Neural progenitor cell (in vitro differentiated cells): ENCODE measurements at regions not wholly inside any gene's neighbourhood (a gene's known extent, or its start where the extent isn't known, plus 50 kb on each side); places are given as distances from the start of the nearest gene placed in this dataset.
A peak's percentile ranks its signal among the peaks of the same experiment; 100 is the strongest.

ENCODE experiments used
- DNase-seq: peaks from one replicate; pipeline ENCODE4 v3.0.0-alpha.2; 2016; ENCODE audit warnings: low spot score
- H2AFZ ChIP-seq: fragments of 200-600 bp; sonication (generic); replicated peaks from 2 replicates; pipeline ENCODE4 v1.6.1; 2016; ENCODE audit warnings: antibody characterized with exemption
- H3F3A ChIP-seq: fragments of 200-600 bp; sonication (generic); 2 replicates; pipeline ENCODE4 v1.6.1; 2016; ENCODE audit warnings: antibody characterized with exemption, low read depth
- H3K27ac ChIP-seq: fragments of 200-600 bp; sonication (generic); 2 replicates; pipeline ENCODE4 v1.5.1; 2016; ENCODE audit warnings: mild to moderate bottlenecking
- H3K27me3 ChIP-seq: fragments of 200-600 bp; sonication (generic); 2 replicates; pipeline ENCODE4 v1.6.1; 2016; ENCODE audit warnings: mild to moderate bottlenecking, moderate library complexity
- H3K36me3 ChIP-seq: fragments of 200-600 bp; sonication (generic); 2 replicates; pipeline ENCODE4 v1.5.1; 2016
- H3K4me1 ChIP-seq: fragments of 200-600 bp; sonication (generic); 2 replicates; pipeline ENCODE4 v1.6.1; 2016; ENCODE audit warnings: mixed run types
- H3K4me2 ChIP-seq: fragments of 200-600 bp; sonication (generic); 2 replicates; pipeline ENCODE4 v1.6.1; 2016
- H3K4me3 ChIP-seq: fragments of 200-600 bp; sonication (generic); 2 replicates; pipeline ENCODE4 v1.5.1; 2016
- H3K79me2 ChIP-seq: fragments of 200-600 bp; sonication (generic); 2 replicates; pipeline ENCODE4 v1.6.1; 2016; ENCODE audit warnings: low read depth
- H3K9ac ChIP-seq: fragments of 200-600 bp; sonication (generic); 2 replicates; pipeline ENCODE4 v1.6.1; 2016
- H3K9me3 ChIP-seq: fragments of 200-600 bp; sonication (generic); 2 replicates; pipeline ENCODE4 v1.5.1; 2016; ENCODE audit warnings: low read depth
- H4K20me1 ChIP-seq: fragments of 200-600 bp; sonication (generic); 2 replicates; pipeline ENCODE4 v1.6.1; 2016; ENCODE audit warnings: low read depth
- H3K27ac Mint-ChIP-seq: 3 replicates; pipeline ENCODE4 v1.8.0; 2021; ENCODE audit warnings: mixed read lengths
- H3K27me3 Mint-ChIP-seq: 2 replicates; pipeline ENCODE4 v1.8.0; 2022; ENCODE audit warnings: low read depth, mild to moderate bottlenecking, inconsistent platforms, moderate library complexity, mixed read lengths; ENCODE audit not compliant: insufficient read depth
- H3K36me3 Mint-ChIP-seq: 3 replicates; pipeline ENCODE4 v1.8.0; 2021; ENCODE audit warnings: mixed read lengths
- H3K4me1 Mint-ChIP-seq: 3 replicates; pipeline ENCODE4 v1.8.0; 2021; ENCODE audit warnings: mixed read lengths
- H3K4me3 Mint-ChIP-seq: 3 replicates; pipeline ENCODE4 v1.8.0; 2021; ENCODE audit warnings: mild to moderate bottlenecking, moderate library complexity, mixed read lengths
- H3K9me3 Mint-ChIP-seq: 3 replicates; pipeline ENCODE4 v1.8.0; 2020; ENCODE audit warnings: mixed read lengths
- EZH2 ChIP-seq: fragments of 200-600 bp; sonication (generic); IDR thresholded peaks from 2 replicates; pipeline ENCODE4 v1.6.1; 2017; ENCODE audit warnings: antibody characterized with exemption, mild to moderate bottlenecking, moderate library complexity
- EZH2phosphoT487 ChIP-seq: fragments of 200-600 bp; sonication (generic); IDR thresholded peaks from 2 replicates; pipeline ENCODE4 v1.6.1; 2017; ENCODE audit warnings: antibody characterized with exemption
- TF ChIP-seq, protein P1 (sequence below): fragments of 200-600 bp; sonication (generic); IDR thresholded peaks from 2 replicates; pipeline ENCODE4 v1.5.1; 2017; ENCODE audit warnings: antibody characterized with exemption, mild to moderate bottlenecking

- H2AFZ ChIP-seq = peak overlapping the region; percentile 52
- no peak overlapping the region for H3K27ac ChIP-seq
- no peaks in the 10 kb centered on the region for H4K20me1 ChIP-seq
- no peaks in the 10 kb centered on the region for H3K36me3 ChIP-seq
- H3K27me3 Mint-ChIP-seq = no peaks in the 10 kb centered on the region
- no peak overlapping the region for H3K9ac ChIP-seq
- H3K27ac Mint-ChIP-seq = no peak overlapping the region
- H3K4me3 Mint-ChIP-seq = no peak overlapping the region
- H3K4me3 ChIP-seq = no peak overlapping the region
- no peaks in the 10 kb centered on the region for H3K27me3 ChIP-seq
- no peaks in the 10 kb centered on the region for H3K4me1 Mint-ChIP-seq
- no peaks in the 10 kb centered on the region for H3K79me2 ChIP-seq
- no peaks in the 10 kb centered on the region for H3F3A ChIP-seq
- no peaks in the 10 kb centered on the region for H3K36me3 Mint-ChIP-seq
- DNase-seq = no peak
- TF ChIP-seq, protein P1, sequence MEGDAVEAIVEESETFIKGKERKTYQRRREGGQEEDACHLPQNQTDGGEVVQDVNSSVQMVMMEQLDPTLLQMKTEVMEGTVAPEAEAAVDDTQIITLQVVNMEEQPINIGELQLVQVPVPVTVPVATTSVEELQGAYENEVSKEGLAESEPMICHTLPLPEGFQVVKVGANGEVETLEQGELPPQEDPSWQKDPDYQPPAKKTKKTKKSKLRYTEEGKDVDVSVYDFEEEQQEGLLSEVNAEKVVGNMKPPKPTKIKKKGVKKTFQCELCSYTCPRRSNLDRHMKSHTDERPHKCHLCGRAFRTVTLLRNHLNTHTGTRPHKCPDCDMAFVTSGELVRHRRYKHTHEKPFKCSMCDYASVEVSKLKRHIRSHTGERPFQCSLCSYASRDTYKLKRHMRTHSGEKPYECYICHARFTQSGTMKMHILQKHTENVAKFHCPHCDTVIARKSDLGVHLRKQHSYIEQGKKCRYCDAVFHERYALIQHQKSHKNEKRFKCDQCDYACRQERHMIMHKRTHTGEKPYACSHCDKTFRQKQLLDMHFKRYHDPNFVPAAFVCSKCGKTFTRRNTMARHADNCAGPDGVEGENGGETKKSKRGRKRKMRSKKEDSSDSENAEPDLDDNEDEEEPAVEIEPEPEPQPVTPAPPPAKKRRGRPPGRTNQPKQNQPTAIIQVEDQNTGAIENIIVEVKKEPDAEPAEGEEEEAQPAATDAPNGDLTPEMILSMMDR = no peak
- TF ChIP-seq EZH2phosphoT487 (no peak), EZH2 (no peak)
- H3K4me2 ChIP-seq = no peak overlapping the region
- H3K9me3 ChIP-seq = no peaks in the 10 kb centered on the region
- no peaks in the 10 kb centered on the region for H3K9me3 Mint-ChIP-seq
- H3K4me1 ChIP-seq = no peaks in the 10 kb centered on the region
Observed at GRCh38 chr12:18943200-18943599, 186.3 kb upstream of the PLEKHA5 start.

GRCh38 chr12:18946106-18946505, 183.4 kb upstream of the PLEKHA5 start:
- Histone ChIP-seq H3K36me3 (no peaks in the 10 kb centered on the region), H3K27me3 (no peaks in the 10 kb centered on the region), H3K9ac (no peak overlapping the region), H3K9me3 (no peaks in the 10 kb centered on the region), H3F3A (no peaks in the 10 kb centered on the region), H3K4me3 (no peak overlapping the region), H3K4me2 (no peak overlapping the region), H3K79me2 (no peaks in the 10 kb centered on the region), H3K4me1 (peaks cover 8% of the 10 kb centered on the region), H3K27ac (no peak overlapping the region), H2AFZ (no peak overlapping the region), H4K20me1 (no peaks in the 10 kb centered on the region)
- Mint-ChIP-seq H3K9me3 (no peaks in the 10 kb centered on the region), H3K27ac (no peak overlapping the region), H3K4me3 (no peak overlapping the region), H3K4me1 (peaks cover 2% of the 10 kb centered on the region), H3K36me3 (no peaks in the 10 kb centered on the region), H3K27me3 (no peaks in the 10 kb centered on the region)
- no peak for DNase-seq
- TF ChIP-seq, protein P1 = no peak
- TF ChIP-seq EZH2phosphoT487 (no peak), EZH2 (no peak)

- Mint-ChIP-seq H3K4me1 (peaks cover 12% of the 10 kb centered on the region), H3K4me3 (no peak overlapping the region), H3K27ac (no peak overlapping the region), H3K36me3 (no peaks in the 10 kb centered on the region), H3K9me3 (no peaks in the 10 kb centered on the region), H3K27me3 (peaks cover 2% of the 10 kb centered on the region)
- H3K9me3 ChIP-seq = no peaks in the 10 kb centered on the region
- H3F3A ChIP-seq = no peaks in the 10 kb centered on the region
- H3K9ac ChIP-seq = no peak overlapping the region
- peaks cover 13% of the 10 kb centered on the region for H3K4me1 ChIP-seq
- H3K27ac ChIP-seq = no peak overlapping the region
- peak overlapping the region; percentile 84 for H2AFZ ChIP-seq
- TF ChIP-seq, protein P1 = no peak
- TF ChIP-seq EZH2 (no peak), EZH2phosphoT487 (no peak)
- H3K4me3 ChIP-seq = no peak overlapping the region
- no peak overlapping the region for H3K4me2 ChIP-seq
- no peaks in the 10 kb centered on the region for H4K20me1 ChIP-seq
- DNase-seq = no peak
- no peaks in the 10 kb centered on the region for H3K79me2 ChIP-seq
- H3K36me3 ChIP-seq = no peaks in the 10 kb centered on the region
- H3K27me3 ChIP-seq = no peaks in the 10 kb centered on the region
Observed at GRCh38 chr12:18951218-18951617, 178.3 kb upstream of the PLEKHA5 start.

DNA sequence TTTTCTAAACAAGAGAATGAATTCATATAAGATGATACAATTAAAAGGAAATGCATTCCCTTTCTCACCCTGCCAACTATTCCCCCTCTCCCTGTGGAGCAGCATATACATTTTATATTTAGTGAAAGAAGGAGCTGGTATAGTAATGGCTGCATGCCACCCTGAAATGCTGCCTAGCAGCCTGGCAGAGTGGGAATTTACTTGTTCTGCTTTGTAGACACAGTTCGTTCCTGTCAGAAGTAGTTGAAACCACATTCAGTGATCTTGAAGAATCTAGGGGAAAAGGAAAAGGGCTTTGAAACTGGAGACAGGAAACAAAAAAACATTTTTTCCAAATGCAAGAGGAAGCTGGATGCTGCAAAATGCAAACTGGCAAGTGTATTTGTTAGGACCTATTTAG, 176.0 kb upstream of the PLEKHA5 start:
- H3K4me2 ChIP-seq = no peak overlapping the region
- no peak overlapping the region for H3K4me3 Mint-ChIP-seq
- no peak overlapping the region for H3K27ac ChIP-seq
- H3K27ac Mint-ChIP-seq = no peak overlapping the region
- H3K9me3 Mint-ChIP-seq = no peaks in the 10 kb centered on the region
- no peaks in the 10 kb centered on the region for H3F3A ChIP-seq
- no peak overlapping the region for H3K4me3 ChIP-seq
- H3K4me1 ChIP-seq = peaks cover 13% of the 10 kb centered on the region
- peaks cover 12% of the 10 kb centered on the region for H3K4me1 Mint-ChIP-seq
- H3K27me3 ChIP-seq = no peaks in the 10 kb centered on the region
- H2AFZ ChIP-seq = no peak overlapping the region
- no peak for DNase-seq
- no peaks in the 10 kb centered on the region for H3K79me2 ChIP-seq
- H4K20me1 ChIP-seq = no peaks in the 10 kb centered on the region
- no peaks in the 10 kb centered on the region for H3K9me3 ChIP-seq
- H3K36me3 Mint-ChIP-seq = no peaks in the 10 kb centered on the region
- H3K36me3 ChIP-seq = no peaks in the 10 kb centered on the region
- H3K27me3 Mint-ChIP-seq = peaks cover 2% of the 10 kb centered on the region
- no peak overlapping the region for H3K9ac ChIP-seq
- TF ChIP-seq, protein P1 = no peak
- TF ChIP-seq EZH2phosphoT487 (no peak), EZH2 (no peak)
